ENCODE measurements at regions not wholly inside any gene's neighbourhood (a gene's known extent, or its start where the extent isn't known, plus 50 kb on each side); places are given as distances from the start of the nearest gene placed in this dataset.

DNA sequence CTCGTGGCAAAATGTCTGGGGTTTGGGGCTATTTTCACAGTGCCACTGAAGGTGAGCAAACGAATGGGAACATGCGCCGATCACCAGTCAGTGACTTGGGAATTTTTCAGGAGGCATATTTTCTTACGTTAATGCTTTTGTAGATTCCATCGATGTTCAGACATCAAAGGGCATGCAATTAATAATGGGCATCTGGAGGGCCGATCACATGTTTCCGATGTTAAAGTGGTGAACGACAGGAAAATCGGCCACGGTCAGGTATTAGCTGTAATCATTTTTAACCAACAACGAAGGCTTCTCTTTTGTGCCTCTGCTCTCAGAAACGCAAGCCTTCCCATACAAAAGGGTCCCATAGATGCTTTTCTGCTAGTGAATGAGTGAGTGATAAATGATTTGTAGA is 155.0 kb upstream of the PITX1 start:
- TF ChIP-seq, protein P1, sequence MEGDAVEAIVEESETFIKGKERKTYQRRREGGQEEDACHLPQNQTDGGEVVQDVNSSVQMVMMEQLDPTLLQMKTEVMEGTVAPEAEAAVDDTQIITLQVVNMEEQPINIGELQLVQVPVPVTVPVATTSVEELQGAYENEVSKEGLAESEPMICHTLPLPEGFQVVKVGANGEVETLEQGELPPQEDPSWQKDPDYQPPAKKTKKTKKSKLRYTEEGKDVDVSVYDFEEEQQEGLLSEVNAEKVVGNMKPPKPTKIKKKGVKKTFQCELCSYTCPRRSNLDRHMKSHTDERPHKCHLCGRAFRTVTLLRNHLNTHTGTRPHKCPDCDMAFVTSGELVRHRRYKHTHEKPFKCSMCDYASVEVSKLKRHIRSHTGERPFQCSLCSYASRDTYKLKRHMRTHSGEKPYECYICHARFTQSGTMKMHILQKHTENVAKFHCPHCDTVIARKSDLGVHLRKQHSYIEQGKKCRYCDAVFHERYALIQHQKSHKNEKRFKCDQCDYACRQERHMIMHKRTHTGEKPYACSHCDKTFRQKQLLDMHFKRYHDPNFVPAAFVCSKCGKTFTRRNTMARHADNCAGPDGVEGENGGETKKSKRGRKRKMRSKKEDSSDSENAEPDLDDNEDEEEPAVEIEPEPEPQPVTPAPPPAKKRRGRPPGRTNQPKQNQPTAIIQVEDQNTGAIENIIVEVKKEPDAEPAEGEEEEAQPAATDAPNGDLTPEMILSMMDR (IDR thresholded peaks at IDR 0.05 in 4 of 5, conservative IDR thresholded peaks at IDR 0.05 in 1 of 5): no peak
- TF ChIP-seq POLR2A (IDR thresholded peaks at IDR 0.05): no peak
